Hippocampal formation (tissue), 2 donors: ENCODE measurements at regions not wholly inside any gene's neighbourhood (a gene's known extent, or its start where the extent isn't known, plus 50 kb on each side); places are given as distances from the start of the nearest gene placed in this dataset.
"Not testable (repeated sequence)": the region's sequence is repeated elsewhere in the genome, so short reads cannot be mapped to it uniquely, and the experiment has no call there.

Source experiments
- DNase-seq, 2 donors: peaks; one replicate each; lab custom pipeline; 2025; lab: John Stamatoyannopoulos, UW

DNA sequence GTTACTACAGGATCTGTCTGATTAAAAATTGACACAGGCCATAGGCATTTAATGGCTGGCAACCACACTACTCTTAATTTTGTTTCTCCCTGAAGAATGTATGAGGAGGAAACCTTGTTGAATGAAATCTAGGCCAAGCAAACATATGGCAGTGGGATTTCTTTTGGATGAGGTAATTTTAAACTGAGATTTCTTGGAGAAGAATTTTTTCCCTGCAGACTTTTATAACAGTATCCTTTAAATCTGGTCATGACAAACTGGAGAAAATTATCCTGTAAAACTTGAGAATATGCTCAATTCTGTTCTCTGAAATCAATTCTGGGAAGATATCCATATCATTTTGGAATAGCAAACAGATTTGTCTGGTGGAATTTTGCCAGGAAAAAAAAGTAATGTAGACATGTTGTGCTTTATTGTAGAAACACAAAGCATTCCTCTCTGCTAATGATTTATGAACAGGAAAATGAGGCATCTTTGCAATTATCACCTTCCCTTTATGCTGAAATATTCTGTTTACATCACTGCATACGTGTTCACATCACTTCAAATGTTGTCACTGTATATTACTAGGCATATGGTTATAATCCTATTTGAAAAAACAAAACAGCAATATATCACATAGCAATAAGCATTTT is 108.3 kb upstream of the ARSJ start:
- DNase-seq: peak in 1 of 2 donors; percentile 7

- DNase-seq: no peak
Measured at GRCh38 chr4:114088481-114088880, 109.0 kb upstream of the ARSJ start.

- no peak for DNase-seq
Measured at GRCh38 chr4:114091546-114091945, 112.1 kb upstream of the ARSJ start.

DNA sequence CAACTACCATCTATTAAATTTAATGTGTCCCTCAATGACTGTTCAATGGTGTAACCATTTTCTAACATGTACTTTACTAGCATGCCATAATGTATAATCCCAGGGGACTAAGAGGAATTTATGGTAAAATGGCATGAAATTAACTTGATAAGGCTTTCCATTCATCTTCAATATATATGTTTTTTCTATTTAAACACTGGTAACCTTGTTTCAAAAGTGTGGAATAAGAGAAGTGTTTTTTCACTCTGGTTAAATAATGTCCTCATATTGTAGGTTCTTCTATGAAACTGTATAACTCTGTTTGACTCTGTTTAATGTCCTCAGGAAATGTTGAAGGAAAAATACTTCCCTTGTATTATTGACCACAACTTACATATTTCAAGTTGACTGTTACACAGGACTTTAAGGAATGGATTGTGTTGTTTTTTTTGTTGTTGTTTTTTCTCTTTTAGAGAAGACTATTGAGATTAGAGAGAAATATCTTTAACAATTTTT is 113.8 kb upstream of the ARSJ start:
- no peak for DNase-seq

DNA sequence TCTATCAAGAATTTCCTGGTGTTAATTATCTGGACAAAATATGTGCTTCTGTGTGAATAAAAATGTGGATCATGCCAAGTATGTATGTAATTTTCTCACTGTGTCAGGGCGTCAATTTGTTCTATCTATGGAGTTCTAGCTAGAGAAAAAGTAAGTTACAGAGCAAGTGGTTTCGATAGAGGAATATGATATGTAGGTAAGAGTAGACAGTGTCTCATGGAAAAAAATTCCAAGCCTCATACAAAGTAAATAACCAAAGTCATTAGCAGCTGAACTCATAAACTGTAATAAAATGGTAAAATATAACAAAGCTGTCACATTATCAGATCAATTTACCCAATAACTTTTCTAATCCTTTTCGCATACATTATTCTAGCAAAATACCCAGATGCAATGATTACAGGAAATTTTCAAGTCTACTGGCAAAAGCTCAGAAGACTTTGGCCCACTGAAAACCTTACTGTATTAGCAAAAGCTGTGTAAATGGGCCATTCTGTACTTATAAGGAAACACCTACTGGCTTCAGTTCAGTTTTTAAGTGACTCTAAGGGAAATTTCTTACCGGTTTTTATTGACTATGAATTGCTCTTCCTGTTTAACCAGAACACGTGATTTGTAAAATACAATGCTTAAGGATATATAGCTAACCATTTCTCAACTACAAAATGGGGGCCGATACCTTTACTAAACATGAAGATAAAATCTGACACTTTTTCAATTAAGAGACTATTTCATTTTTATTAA is 121.0 kb upstream of the ARSJ start:
- DNase-seq: no peak

DNA sequence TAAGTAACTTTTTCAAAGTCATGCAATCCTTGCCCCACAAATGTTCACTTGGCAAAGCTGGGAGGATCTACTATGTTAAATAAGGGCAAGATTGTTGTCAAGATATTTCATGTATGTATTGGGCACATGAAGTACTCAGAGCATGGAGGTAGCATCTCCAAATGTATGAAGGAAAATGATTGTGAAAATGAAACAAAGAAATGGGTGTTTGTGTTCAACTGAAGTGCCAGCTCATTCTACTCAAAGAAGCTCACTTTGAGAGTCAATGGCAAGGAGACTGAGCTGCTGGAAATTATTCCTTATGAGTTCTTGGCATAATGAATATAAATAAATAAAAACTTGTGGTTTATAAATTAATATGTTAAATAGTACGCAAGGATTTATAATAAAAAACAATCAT is 124.5 kb upstream of the ARSJ start:
- no peak for DNase-seq

- peak in 1 of 2 donors; percentile 6 for DNase-seq
Measured at GRCh38 chr4:114108869-114109268, 129.4 kb upstream of the ARSJ start.

- DNase-seq: no peak
Measured at GRCh38 chr4:114109776-114110175, 130.3 kb upstream of the ARSJ start.

GRCh38 chr4:114115526-114115925 is 136.1 kb upstream of the ARSJ start:
- no peak for DNase-seq

DNA sequence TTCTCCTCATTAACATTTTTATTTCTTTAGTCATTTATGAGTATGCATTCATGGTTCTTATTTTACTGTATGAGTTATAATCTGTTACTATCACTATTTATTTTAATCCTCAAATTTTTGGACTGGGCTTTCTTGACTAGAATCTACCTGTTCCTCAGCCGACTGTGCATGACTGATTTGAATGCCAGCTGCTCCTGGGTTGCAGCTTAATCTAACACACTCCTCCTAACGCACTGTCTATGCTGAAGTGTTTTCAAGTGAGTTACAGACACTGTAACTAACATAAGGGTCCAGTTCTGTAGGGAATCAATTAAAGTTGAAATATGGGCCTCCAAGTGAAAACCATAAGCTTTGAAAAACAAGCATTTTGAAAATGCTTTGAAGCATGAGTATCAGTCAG is 137.4 kb upstream of the ARSJ start:
- DNase-seq: no peak

DNA sequence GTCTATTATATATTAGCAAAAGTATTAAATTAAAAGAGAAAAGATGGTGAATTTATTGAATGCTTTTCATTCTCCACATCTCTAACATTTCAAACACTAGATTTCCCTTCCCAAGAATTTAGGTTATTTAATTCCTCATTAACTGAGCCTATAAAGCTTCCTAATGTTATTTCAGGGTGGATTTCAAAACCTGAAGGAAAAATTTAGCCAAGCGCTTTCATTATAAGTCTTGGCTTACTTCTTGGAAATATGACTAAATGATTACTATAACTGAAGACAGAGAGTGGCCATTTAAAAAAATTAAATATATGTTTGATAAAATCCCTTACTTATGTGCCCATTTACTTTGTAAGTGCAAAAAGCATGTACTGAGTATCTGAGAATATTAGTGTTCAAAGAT is 141.8 kb upstream of the ARSJ start:
- DNase-seq: no peak

DNA sequence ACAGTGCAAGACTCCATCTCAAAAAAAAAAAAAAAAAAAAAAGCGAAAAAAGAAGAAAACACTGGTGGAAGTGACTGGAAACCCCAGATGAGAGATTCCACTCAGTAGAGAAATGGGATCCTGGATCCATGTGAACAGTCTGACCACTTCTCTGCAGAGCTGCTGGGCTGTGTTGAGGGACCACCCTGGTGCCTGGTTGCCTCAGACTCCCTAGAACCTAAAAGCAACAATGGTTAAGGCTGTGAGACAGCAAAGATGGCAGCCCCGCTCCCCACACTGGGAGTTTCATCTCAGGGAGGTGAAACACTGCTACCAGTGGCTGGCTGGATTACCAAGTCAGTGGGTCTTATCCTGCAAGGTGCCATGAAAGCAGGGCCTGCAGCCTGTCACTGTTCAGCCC is 152.8 kb upstream of the ARSJ start:
- no peak for DNase-seq

DNA sequence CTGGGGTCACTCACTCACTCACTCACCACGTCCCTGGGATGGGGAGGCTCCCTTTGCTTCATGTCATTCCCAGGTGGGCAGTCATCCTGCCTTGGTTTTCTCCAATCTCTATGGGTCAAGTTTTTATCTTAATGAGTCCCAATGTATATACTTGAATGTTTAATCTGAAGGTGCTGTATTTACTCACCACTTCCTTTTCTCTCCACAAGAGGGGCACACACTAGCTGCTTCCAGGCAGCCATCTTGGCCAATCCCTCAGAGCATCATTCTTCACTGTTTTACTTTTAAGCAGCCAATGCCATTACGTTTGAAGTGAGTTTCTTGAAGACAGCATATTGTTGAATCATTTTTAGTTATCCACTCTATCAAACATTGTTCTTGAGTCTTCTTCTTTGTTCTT is 153.4 kb upstream of the ARSJ start:
- DNase-seq: no peak

GRCh38 chr4:114136069-114136468 is 156.6 kb upstream of the ARSJ start:
- no peak for DNase-seq

DNA sequence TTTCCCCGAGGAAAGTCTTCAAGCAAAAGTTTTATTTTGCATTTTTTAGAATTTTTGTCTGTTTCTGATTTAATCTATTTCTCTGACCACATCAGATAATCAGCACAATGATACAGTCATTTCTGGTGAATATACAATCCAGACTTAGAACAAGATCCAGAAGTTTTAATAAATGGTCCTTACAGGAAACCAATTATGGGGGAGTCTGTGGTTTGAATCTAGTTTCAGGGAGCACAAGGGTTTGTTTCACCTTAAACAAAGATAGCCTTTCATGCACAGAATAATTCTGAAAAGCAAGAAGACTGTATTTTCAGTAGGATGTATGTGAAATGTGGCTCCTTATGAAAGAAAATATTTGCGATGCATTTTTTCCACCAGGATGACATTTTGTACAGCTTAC is 158.5 kb upstream of the ARSJ start:
- no peak for DNase-seq

DNA sequence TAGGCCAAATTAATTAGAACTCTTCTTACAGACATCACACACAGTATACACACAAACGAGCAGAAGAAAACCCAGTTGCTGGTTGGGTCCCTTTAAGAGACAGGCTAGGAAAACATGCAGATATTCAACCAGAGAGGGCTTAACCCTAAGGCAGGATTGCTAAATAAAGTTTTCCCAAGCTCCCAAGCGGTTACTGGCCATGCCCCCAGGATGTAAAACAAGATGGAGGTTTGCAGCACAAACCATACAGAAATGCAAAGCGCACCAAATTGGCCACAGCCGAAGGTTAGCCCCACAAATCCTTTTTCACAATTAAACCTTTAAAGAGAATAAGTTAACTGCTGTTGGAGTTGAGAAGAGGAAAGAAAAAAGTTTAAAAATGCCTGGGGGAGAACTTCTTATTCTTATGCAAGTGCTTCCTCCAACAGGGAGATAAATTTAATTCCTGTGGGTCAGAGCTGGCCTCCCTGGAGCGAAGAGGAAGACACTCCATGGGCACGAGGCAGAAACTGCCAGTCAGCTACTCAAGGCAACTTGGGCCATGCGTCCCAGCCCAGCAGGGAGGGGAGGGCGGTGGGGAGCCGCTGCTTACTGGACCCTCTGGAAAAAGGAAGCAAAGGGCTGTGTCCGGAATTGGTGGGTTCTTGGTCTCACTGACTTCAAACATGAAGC is 167.6 kb upstream of the ARSJ start:
- no peak for DNase-seq

DNA sequence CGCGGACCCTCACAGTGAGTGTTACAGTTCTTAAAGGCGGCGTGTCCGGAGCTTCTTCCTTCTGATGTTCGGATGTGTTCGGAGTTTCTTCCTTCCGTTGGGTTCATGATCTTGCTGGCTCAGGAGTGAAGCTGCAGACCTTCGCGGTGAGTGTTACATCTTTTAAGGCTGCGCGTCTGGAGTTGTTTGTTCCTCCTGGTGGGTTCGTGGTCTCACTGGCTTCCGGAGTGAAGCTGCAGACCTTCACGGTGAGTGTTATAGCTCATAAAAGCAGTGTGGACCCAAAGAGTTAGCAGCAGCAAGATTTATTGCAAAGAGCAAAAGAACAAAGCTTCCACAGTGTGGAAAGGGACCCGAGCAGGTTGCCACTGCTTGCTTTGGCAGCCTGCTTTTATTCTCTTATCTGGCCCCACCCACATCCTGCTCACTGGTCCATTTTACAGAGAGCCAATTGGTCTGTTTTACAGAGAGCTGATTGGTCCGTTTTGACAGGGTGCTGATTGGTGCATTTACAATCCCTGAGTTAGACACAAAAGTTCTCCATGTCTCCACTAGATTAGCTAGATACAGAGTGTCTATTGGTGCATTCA is 168.3 kb upstream of the ARSJ start:
- DNase-seq: not testable (repeated sequence)

DNA sequence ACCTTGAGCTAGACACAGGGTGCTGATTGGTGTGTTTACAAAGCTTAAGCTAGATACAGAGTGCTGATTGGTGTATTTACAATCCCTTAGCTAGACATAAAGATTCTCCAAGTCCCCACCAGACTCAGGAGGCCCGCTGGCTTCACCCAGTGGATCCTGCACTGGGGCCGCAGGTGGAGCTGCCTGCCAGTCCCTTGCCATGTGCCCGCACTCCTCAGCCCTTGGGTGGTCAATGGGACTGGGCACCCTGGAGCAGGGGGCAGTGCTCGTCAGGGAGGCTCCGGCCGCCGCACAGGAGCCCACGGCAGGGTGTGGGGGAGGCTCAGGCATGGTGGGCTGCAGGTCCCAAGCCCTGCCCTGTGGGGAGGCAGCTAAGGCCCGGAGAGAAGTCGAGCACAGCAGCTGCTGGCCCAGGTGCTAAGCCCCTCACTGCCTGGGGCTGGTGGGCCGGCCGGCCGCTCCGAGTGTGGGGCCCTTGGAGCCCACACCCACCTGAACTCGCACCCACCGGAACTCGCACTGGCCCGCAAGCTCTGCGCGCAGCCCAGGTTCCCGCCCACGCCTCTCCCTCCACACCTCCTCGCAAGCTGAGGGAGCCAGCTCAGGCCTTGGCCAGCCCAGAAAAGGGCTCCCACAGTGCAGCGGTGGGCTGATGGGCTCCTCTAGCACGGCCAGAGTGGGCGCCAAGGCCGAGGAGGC is 169.1 kb upstream of the ARSJ start:
- DNase-seq: not testable (repeated sequence)

- DNase-seq: no peak
Measured at GRCh38 chr4:114156371-114156770, 176.9 kb upstream of the ARSJ start.

GRCh38 chr4:114161809-114162208 is 182.4 kb upstream of the ARSJ start:
- no peak for DNase-seq

GRCh38 chr4:114163051-114163450 is 183.6 kb upstream of the ARSJ start:
- no peak for DNase-seq

- no peak for DNase-seq
Measured at GRCh38 chr4:114173968-114174367, 194.5 kb upstream of the ARSJ start.
